Loucy (cell line): ENCODE measurements at regions not wholly inside any gene's neighbourhood (a gene's known extent, or its start where the extent isn't known, plus 50 kb on each side); places are given as distances from the start of the nearest gene placed in this dataset.

Experiments
- H2AFZ ChIP-seq: fragments of 200-600 bp; sonication (generic); 2 replicates; pipeline ENCODE4 v1.6.0; 2016; ENCODE audit warnings: antibody characterized with exemption, mild to moderate bottlenecking, low read length, moderate library complexity
- H3F3A ChIP-seq: fragments of 200-600 bp; 2 replicates; pipeline ENCODE4 v1.6.0; 2016; ENCODE audit warnings: antibody characterized with exemption, low read depth, mild to moderate bottlenecking
- H3K27me3 ChIP-seq: fragments of 200-600 bp; sonication (generic); 2 replicates; pipeline ENCODE4 v1.6.1; 2014; ENCODE audit warnings: low read length, mild to moderate bottlenecking; ENCODE audit not compliant: insufficient read depth, poor library complexity, severe bottlenecking
- H3K36me3 ChIP-seq: fragments of 200-600 bp; sonication (generic); 2 replicates; pipeline ENCODE4 v1.6.1; 2016; ENCODE audit warnings: low read length; ENCODE audit not compliant: insufficient read depth
- H3K4me1 ChIP-seq: fragments of 200-600 bp; sonication (generic); 2 replicates; pipeline ENCODE4 v1.5.1; 2014; ENCODE audit warnings: low read length, mild to moderate bottlenecking; ENCODE audit not compliant: insufficient read depth, poor library complexity, severe bottlenecking
- H3K4me2 ChIP-seq: fragments of 200-600 bp; sonication (generic); 2 replicates; pipeline ENCODE4 v1.6.0; 2014; ENCODE audit warnings: antibody characterized with exemption, low read length, low read depth, mild to moderate bottlenecking; ENCODE audit not compliant: poor library complexity, severe bottlenecking
- H3K4me3 ChIP-seq: fragments of 200-600 bp; sonication (generic); 2 replicates; pipeline ENCODE4 v1.5.1; 2014; ENCODE audit warnings: low read length, mild to moderate bottlenecking, mixed read lengths; ENCODE audit not compliant: poor library complexity, severe bottlenecking
- H3K79me2 ChIP-seq: fragments of 200-600 bp; sonication (generic); 2 replicates; pipeline ENCODE4 v1.6.1; 2014; ENCODE audit warnings: low read length; ENCODE audit not compliant: insufficient read depth
- H3K9ac ChIP-seq: fragments of 200-600 bp; sonication (generic); 2 replicates; pipeline ENCODE4 v1.6.0; 2014; ENCODE audit warnings: mild to moderate bottlenecking, low read depth, low read length, moderate library complexity; ENCODE audit not compliant: poor library complexity, severe bottlenecking
- H3K9me2 ChIP-seq: fragments of 200-600 bp; sonication (generic); replicated peaks from 2 replicates; pipeline ENCODE4 v1.6.1; 2016; ENCODE audit warnings: low read depth, low read length, mixed read lengths
- H3K9me3 ChIP-seq: fragments of 200-600 bp; sonication (generic); 2 replicates; pipeline ENCODE4 v1.6.1; 2014; ENCODE audit warnings: mild to moderate bottlenecking, antibody characterized with exemption, low read length, low read depth; ENCODE audit not compliant: insufficient read depth
- H4K20me1 ChIP-seq: fragments of 200-600 bp; sonication (generic); 2 replicates; pipeline ENCODE4 v1.6.0; 2014; ENCODE audit warnings: antibody characterized with exemption, low read length, mild to moderate bottlenecking; ENCODE audit not compliant: insufficient read depth, poor library complexity, severe bottlenecking
- EZH2phosphoT487 ChIP-seq: fragments of 200-600 bp; IDR thresholded peaks from 2 replicates; pipeline ENCODE4 v1.6.1; 2018; ENCODE audit warnings: antibody characterized with exemption, mild to moderate bottlenecking, moderate library complexity, borderline replicate concordance
- TF ChIP-seq, protein P1 (sequence below): fragments of 200-600 bp; sonication (generic); conservative IDR thresholded peaks from 2 replicates; pipeline ENCODE4 v1.5.1; 2014; ENCODE audit warnings: mild to moderate bottlenecking, antibody characterized with exemption, low read length

- Histone ChIP-seq H3F3A (no peaks in the 10 kb centered on the region), H3K79me2 (no peaks in the 10 kb centered on the region), H4K20me1 (no peaks in the 10 kb centered on the region), H3K9me2 (no peaks in the 10 kb centered on the region), H3K4me2 (no peak overlapping the region), H3K36me3 (no peaks in the 10 kb centered on the region), H3K9ac (no peak overlapping the region), H3K4me1 (no peaks in the 10 kb centered on the region), H3K9me3 (no peaks in the 10 kb centered on the region), H3K4me3 (no peak overlapping the region), H2AFZ (no peak overlapping the region), H3K27me3 (no peaks in the 10 kb centered on the region)
- TF ChIP-seq, protein P1, sequence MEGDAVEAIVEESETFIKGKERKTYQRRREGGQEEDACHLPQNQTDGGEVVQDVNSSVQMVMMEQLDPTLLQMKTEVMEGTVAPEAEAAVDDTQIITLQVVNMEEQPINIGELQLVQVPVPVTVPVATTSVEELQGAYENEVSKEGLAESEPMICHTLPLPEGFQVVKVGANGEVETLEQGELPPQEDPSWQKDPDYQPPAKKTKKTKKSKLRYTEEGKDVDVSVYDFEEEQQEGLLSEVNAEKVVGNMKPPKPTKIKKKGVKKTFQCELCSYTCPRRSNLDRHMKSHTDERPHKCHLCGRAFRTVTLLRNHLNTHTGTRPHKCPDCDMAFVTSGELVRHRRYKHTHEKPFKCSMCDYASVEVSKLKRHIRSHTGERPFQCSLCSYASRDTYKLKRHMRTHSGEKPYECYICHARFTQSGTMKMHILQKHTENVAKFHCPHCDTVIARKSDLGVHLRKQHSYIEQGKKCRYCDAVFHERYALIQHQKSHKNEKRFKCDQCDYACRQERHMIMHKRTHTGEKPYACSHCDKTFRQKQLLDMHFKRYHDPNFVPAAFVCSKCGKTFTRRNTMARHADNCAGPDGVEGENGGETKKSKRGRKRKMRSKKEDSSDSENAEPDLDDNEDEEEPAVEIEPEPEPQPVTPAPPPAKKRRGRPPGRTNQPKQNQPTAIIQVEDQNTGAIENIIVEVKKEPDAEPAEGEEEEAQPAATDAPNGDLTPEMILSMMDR, result no peak
- TF ChIP-seq EZH2phosphoT487, result no peak
Observed at GRCh38 chr5:128773378-128773777, 191.9 kb upstream of the SLC27A6 start.

- Histone ChIP-seq H3F3A (no peaks in the 10 kb centered on the region), H3K9me3 (no peaks in the 10 kb centered on the region), H3K4me3 (no peak overlapping the region), H3K4me1 (no peaks in the 10 kb centered on the region), H3K4me2 (no peak overlapping the region), H3K79me2 (no peaks in the 10 kb centered on the region), H3K9ac (no peak overlapping the region), H3K36me3 (no peaks in the 10 kb centered on the region), H4K20me1 (no peaks in the 10 kb centered on the region), H3K9me2 (no peaks in the 10 kb centered on the region), H2AFZ (no peak overlapping the region), H3K27me3 (no peaks in the 10 kb centered on the region)
- TF ChIP-seq, protein P1, result no peak
- no peak for TF ChIP-seq EZH2phosphoT487
Observed at GRCh38 chr5:128774605-128775004, 190.7 kb upstream of the SLC27A6 start.

DNA sequence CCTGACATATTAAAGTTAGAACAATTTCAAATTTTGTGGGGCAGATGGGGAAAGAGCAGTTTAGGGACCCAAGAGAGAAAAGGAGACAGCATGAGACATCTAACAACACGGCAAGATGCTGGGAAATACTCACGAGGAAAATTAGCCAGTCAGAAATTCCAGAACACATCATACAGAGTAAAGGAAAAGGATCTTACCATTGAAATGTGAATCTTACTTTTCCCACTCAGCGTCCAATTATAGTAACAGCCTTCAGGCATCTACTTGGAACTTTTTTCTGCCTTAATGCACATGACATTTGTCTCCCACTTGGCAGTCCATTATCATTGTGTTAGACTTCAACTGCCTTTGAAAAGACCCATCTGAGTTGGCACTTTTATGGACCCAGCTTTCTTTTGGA is 189.7 kb upstream of the SLC27A6 start:
- no peaks in the 10 kb centered on the region for H3K9me3 ChIP-seq
- H3K79me2 ChIP-seq, result no peaks in the 10 kb centered on the region
- no peak overlapping the region for H3K4me3 ChIP-seq
- no peak overlapping the region for H3K4me2 ChIP-seq
- H4K20me1 ChIP-seq, result no peaks in the 10 kb centered on the region
- TF ChIP-seq, protein P1, result no peak
- TF ChIP-seq EZH2phosphoT487, result no peak
- H3K4me1 ChIP-seq, result no peaks in the 10 kb centered on the region
- H3K27me3 ChIP-seq, result no peaks in the 10 kb centered on the region
- H3F3A ChIP-seq, result no peaks in the 10 kb centered on the region
- no peak overlapping the region for H3K9ac ChIP-seq
- no peaks in the 10 kb centered on the region for H3K36me3 ChIP-seq
- no peak overlapping the region for H2AFZ ChIP-seq
- no peaks in the 10 kb centered on the region for H3K9me2 ChIP-seq
